HG02973 (cell line): ENCODE measurements at regions not wholly inside any gene's neighbourhood (a gene's known extent, or its start where the extent isn't known, plus 50 kb on each side); places are given as distances from the start of the nearest gene placed in this dataset.

Experiments used
- ATAC-seq: cut with Tn5 transposase; IDR thresholded peaks from one replicate; pipeline ENCODE4 v1.9.1; 2021; ENCODE audit warnings: moderate library complexity; ENCODE audit not compliant: unreplicated experiment

DNA sequence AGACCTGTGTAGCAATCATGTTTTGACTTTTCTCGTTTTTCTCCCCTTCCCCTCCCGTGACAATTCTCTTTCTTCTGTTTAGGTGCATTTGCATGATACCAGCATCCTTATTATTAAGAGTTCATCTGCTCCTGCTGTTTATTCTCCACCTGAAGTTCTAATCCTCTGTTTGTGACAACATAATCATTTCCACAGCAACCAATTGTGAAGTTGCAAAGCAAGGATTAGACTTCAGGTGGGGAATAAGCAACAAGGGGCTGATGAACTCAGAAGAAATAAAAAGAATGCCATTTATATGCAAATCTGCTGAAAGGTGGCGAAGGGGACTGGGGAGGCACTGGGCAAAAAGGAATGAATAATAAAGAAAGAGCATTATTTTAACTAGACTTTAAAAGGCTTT lies 124.8 kb upstream of the LINC00305 start:
- ATAC-seq = no peak

DNA sequence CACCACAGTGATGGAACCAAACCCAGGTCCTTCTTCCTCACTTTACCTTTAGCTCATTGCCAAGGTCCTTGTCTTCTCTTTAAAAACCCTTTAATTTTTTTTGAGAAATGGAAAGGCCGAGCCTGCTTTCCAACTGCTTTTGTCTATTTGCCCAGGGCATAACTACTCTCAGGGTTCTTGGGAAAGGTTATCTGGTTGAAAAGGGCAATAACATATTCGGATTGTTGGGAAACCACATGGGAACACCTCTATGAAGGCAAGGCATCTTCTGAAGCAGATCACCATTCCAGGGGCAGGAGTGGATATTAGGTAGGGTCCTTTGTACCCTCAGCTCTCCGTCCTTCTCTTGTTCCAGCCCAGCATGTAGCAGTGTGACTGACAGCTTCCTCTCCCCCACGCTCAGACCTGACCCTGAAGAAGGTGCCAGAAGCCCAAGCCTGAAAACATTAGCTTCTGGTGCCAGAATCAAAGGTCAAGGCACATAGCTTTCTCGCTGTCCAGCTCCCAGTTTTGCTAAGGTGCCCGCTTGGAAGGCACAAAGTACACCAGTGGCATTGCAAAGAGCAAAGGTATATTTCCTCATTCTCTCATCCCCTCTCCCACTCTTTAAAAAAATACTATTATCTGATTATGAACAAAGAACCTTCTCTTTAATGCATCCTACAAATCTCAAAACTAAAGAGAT lies 123.2 kb upstream of the LINC00305 start:
- ATAC-seq = no peak

GRCh38 chr18:64271246-64271645 lies 122.4 kb upstream of the LINC00305 start:
- ATAC-seq = no peak

DNA sequence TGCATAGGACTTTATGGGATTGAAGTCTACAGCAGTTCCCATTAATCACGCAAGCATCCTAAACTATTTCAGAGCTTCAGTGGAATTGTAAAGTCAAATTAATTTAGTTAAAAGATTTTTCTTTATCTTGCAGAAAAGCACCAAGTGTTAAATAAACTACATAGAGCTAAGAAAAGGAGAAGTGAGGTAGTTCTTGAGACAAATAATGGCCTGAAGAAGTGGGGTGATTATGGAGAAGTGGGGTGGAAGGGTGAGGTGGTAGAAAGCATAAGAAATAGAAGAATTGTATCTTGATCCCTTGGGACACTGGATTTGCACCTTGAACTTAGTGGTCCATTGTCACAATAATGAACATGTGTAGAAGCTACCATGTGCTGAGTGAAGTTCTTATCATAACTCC lies 121.7 kb upstream of the LINC00305 start:
- no peak for ATAC-seq

GRCh38 chr18:64270121-64270520 lies 121.2 kb upstream of the LINC00305 start:
- ATAC-seq = no peak

GRCh38 chr18:64264171-64264570 lies 115.3 kb upstream of the LINC00305 start:
- no peak for ATAC-seq

DNA sequence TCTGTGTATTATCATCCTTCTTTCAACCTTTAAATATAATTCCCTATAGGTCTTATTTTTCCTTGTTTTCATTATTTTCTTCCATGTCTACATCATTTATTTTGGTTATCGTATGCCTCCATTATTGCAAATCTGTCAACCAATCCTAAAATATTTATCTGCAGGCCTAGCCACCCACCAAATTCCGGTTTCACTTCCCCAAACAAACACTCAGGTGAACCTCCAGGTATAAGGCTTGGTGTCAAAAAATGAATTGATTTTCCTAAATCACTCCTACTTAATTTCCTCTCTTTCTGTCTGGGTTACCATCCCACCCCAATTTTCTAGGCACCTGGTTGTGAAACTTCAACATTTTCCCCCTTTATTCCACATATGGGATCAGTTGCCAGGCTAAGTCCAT lies 111.9 kb upstream of the LINC00305 start:
- no peak for ATAC-seq

- no peak for ATAC-seq
Measured at GRCh38 chr18:64259871-64260270, 111.0 kb upstream of the LINC00305 start.

- ATAC-seq = no peak
Measured at GRCh38 chr18:64258111-64258650, 109.3 kb upstream of the LINC00305 start.

DNA sequence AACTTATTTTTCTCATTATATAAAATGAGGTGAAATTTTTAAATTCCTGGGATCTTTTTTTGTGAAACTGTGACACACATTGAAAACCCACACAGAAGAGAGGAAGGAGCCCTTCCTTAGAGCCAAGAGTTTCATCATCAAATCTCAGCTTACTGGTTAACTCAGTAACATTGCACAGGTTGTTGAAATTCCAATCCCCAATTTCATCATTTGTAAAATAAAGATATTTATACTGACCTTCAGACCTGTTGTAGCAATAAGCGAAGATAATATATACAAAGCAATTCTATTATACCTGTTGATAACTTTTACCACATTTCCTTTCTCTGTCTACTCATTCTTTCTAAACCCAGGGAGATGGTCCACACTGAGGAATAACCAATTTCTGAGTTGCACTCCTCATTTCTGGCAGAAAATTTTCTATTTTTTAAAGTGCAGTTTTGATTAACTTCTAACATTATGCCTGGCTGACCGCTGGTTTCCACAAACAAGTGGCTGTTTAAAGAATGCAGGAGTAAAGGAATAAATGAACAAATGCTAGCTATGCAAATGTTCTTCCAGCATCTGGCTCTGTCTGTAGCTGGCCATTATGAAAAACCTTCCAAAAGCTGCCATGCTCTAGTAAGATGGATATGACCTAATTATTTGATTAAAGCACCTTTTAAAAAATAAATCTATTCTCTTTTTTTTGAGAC lies 105.7 kb upstream of the LINC00305 start:
- ATAC-seq = no peak

DNA sequence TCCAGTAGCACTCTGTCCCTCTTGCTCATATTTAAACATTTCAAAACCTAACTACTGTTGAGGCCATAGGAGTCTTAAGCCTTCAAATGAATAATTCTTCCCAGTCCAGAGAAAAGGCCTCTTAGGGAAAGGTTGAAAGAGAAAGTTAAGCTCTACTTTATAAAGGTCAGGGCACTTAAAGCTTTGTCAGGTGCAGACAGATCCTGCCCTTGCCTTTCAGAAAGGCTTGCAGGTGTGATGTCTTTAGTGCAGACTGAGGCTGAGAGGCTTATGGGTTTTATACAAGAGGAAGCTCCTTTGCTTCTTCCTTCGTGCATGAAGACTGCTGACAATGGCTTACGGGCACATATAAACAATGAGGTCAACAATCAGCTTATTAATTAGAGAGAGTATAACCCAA lies 105.0 kb upstream of the LINC00305 start:
- no peak for ATAC-seq

DNA sequence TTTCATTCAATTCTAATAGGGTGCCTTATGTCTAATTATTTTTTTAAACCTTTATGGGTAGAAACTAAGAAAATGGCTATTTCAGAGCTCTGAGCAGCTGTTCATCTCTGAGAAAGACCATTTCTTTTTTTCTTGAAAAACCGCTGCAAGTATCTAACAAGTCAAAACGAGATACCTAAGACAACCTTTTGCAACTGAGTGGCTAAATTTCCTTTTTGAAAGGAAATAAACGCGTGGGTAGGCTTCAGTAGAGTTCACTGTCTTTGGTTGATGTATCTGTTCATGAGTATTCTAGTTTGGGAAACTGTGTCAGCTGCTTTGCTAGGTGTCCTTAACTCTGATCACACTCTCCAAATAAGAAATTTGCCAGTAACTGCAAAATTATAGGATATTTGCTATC lies 104.3 kb upstream of the LINC00305 start:
- no peak for ATAC-seq

DNA sequence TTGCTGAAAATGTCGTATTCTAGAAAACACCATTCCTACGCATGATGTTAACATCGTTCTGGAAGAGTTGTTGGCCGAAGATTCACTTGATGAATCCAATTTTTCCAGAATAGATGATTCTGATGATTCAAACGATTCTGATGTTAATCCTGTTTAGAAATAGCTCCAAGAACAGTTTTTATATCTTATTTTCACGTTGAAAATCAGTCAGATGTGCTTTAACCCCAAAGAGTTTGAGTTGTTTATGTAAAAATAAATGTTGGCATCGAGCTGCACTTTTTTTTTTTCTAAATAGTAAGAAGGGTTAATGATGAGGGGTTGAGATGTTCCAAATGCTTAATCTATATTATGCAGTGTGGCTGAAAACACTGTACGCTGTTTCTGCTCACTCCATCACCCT lies 99.9 kb upstream of the LINC00305 start:
- no peak for ATAC-seq

DNA sequence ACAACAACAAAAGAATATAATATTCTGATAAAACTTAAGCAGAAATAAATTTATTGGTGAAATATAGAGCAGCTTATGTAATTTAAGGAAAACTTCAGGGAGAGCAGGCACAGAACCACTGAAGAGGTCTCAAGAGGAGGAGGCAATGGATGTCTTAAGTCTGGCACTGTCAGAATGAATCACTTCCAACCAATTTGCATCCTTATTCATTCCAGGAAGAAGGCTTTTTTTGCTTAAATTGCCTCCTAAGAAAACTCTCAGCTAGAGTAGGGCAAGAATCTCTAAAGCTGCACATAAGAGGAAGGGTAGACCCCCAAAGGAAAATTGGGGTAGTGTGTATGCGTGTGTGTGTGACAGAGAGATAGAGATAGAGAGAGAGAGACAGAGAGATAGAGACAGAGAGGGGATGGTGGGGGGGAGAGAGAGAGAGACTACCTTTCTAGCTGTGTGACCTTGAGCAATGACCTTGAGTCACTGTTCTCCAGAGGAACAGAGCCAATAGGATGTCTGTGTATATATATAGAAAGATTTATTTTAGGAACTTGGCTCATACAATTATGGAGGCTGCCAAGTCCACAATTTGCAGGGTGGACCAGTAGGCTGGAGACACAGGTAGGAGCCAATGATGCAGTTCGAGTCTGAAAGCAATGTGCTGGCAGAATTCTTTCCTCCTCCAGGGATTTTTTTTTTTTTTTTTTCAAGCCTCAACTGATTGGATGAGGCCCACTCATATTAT lies 96.4 kb upstream of the LINC00305 start:
- no peak for ATAC-seq

GRCh38 chr18:64244571-64244970 lies 95.7 kb upstream of the LINC00305 start:
- ATAC-seq = no peak

GRCh38 chr18:64240316-64240715 lies 91.4 kb upstream of the LINC00305 start:
- no peak for ATAC-seq

- ATAC-seq = no peak
Measured at GRCh38 chr18:64238076-64238475, 89.2 kb upstream of the LINC00305 start.

DNA sequence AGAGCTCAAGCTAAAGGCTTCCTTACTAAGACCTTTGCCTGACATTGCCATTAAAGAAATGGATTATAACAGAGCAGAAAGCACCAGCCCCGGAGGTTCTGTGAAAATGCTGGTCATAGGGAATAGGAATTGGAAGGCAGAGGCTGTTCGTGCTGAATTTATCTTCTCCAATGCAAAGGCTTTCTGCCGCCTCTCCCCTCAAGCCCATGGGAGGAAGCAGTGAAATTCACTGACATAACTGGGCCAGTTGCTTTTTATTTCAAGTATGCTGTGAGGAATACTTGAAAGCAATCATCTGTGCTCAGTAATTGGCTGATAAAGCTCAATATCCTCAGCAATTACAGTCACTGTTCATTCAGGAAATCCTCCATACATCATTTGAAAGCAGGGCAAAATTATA lies 85.4 kb upstream of the LINC00305 start:
- no peak for ATAC-seq

- no peak for ATAC-seq
Measured at GRCh38 chr18:64233851-64234250, 85.0 kb upstream of the LINC00305 start.

GRCh38 chr18:64220941-64221340 lies 72.1 kb upstream of the LINC00305 start:
- no peak for ATAC-seq

DNA sequence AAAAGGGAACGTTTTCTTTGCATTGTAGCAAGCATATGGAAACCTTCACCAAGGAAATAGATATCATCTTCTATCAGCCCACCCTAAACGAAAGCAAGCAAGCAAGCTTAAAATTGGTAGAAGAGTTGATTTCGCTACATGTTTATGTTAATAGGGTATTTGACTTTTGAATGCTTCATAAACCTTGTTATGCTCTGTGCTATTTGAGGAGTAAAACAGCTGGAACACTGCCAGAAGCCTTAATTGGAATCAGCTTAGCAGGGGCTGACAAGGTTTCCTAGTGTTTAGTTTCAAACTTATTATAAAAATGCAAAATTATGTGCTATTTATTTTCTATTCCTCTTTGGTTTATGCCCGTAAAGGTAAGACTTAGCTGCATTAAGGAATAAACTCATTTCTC lies 70.6 kb upstream of the LINC00305 start:
- no peak for ATAC-seq

DNA sequence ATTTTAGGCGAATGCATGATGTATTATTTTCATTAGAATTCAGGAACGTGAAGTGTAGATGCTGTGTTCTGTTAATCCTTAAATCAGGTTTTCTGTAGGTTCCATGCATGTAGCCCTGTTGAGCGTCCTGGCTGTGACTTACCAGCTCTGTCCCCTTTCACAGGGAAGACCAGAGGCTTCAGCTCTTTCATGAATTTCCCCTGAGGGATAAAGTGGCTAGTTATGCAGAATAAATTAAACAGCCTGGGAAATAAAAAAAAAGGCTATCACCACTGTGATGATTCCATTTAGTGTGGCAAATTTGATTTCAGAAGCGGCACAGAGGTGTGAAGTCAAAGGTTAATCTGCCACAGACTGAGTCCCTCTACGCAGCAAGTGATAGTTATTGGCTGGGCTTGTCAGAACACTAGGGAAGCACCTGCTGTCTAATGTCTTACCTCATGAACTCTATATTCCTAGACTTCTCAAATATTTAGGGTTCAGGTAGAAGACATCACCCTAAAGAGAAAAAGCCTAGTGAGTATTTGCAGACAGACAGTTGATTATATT lies 61.6 kb upstream of the LINC00305 start:
- no peak for ATAC-seq
